OCI-M1 (cell line): ENCODE measurements at regions not wholly inside any gene's neighbourhood (a gene's known extent, or its start where the extent isn't known, plus 50 kb on each side); places are given as distances from the start of the nearest gene placed in this dataset.

Experiments used
- DNase-seq: peaks from one replicate; lab custom pipeline; 2025; lab: John Stamatoyannopoulos, UW

GRCh38 chr14:83994020-83994419, 1535.9 kb upstream of the FLRT2 start:
- DNase-seq, result no peak

GRCh38 chr14:84001023-84001422, 1528.9 kb upstream of the FLRT2 start:
- no peak for DNase-seq

- DNase-seq, result no peak
Observed at GRCh38 chr14:84003346-84003745, 1526.6 kb upstream of the FLRT2 start.

- peak; percentile 22 for DNase-seq
Observed at GRCh38 chr14:84006643-84007155, 1523.2 kb upstream of the FLRT2 start.

GRCh38 chr14:84013424-84013823, 1516.5 kb upstream of the FLRT2 start:
- DNase-seq, result no peak

- no peak for DNase-seq
Observed at GRCh38 chr14:84017495-84017894, 1512.4 kb upstream of the FLRT2 start.

GRCh38 chr14:84021433-84021832, 1508.5 kb upstream of the FLRT2 start:
- no peak for DNase-seq

GRCh38 chr14:84024231-84024820, 1505.6 kb upstream of the FLRT2 start:
- DNase-seq, result no peak

GRCh38 chr14:84025106-84026012, 1504.6 kb upstream of the FLRT2 start:
- no peak for DNase-seq

GRCh38 chr14:84027351-84027750, 1502.6 kb upstream of the FLRT2 start:
- no peak for DNase-seq

GRCh38 chr14:84028080-84028604, 1501.8 kb upstream of the FLRT2 start:
- no peak for DNase-seq

GRCh38 chr14:84029246-84029645, 1500.7 kb upstream of the FLRT2 start:
- no peak for DNase-seq

- DNase-seq, result no peak
Observed at GRCh38 chr14:84029720-84030119, 1500.2 kb upstream of the FLRT2 start.

- peak; percentile 64 for DNase-seq
Observed at GRCh38 chr14:84036840-84037239, 1493.1 kb upstream of the FLRT2 start.

- no peak for DNase-seq
Observed at GRCh38 chr14:84037593-84037992, 1492.4 kb upstream of the FLRT2 start.

GRCh38 chr14:84040101-84040500, 1489.8 kb upstream of the FLRT2 start:
- no peak for DNase-seq

GRCh38 chr14:84041421-84041820, 1488.5 kb upstream of the FLRT2 start:
- no peak for DNase-seq

GRCh38 chr14:84042992-84043391, 1487.0 kb upstream of the FLRT2 start:
- DNase-seq, result no peak

- DNase-seq, result no peak
Observed at GRCh38 chr14:84064316-84065125, 1465.4 kb upstream of the FLRT2 start.

GRCh38 chr14:84065811-84066210, 1464.1 kb upstream of the FLRT2 start:
- peak; percentile 13 for DNase-seq

- DNase-seq, result no peak
Observed at GRCh38 chr14:84068288-84068687, 1461.7 kb upstream of the FLRT2 start.

- DNase-seq, result no peak
Observed at GRCh38 chr14:84071061-84071460, 1458.9 kb upstream of the FLRT2 start.
